Prostate gland (tissue), 2 donors: ENCODE measurements at regions not wholly inside any gene's neighbourhood (a gene's known extent, or its start where the extent isn't known, plus 50 kb on each side); places are given as distances from the start of the nearest gene placed in this dataset.

Source experiments
- DNase-seq: peaks from one replicate; pipeline ENCODE4 v3.0.0-alpha.2; 2019; ENCODE audit warnings: low spot score
- H3K27ac ChIP-seq, 2 donors: fragments of 200-600 bp; sonication (generic); 2 replicates each; pipeline ENCODE4 v1.5.1; 2017 to 2019
- H3K27me3 ChIP-seq: fragments of 200-600 bp; sonication (generic); replicated peaks from 2 replicates; pipeline ENCODE4 v1.5.1; 2019; ENCODE audit not compliant: insufficient read depth
- H3K36me3 ChIP-seq, 2 donors: fragments of 200-600 bp; sonication (generic); 1 replicate in 1 of 2; 2 replicates in 1 of 2; pipeline versions ENCODE4 v1.5.1 to v1.8.1; 2017 to 2019
- H3K4me1 ChIP-seq: fragments of 200-600 bp; sonication (generic); replicated peaks from 2 replicates; pipeline ENCODE4 v1.5.1; 2019
- H3K4me3 ChIP-seq, 2 donors: fragments of 200-600 bp; sonication (generic); 2 replicates each; pipeline ENCODE4 v1.5.1; 2017 to 2019
- H3K9me3 ChIP-seq: fragments of 200-600 bp; sonication (generic); 2 replicates; pipeline ENCODE4 v1.5.1; 2017
- POLR2A ChIP-seq: fragments of 450-650 bp; IDR thresholded peaks from one replicate; pipeline ENCODE4 v1.6.1; 2016; ENCODE audit warnings: antibody characterized with exemption, mild to moderate bottlenecking
- POLR2AphosphoS5 ChIP-seq: sonication (generic); formaldehyde crosslinking; IDR thresholded peaks from one replicate; pipeline ENCODE4 v1.6.1; 2017; ENCODE audit warnings: antibody characterized with exemption
- WGBS: methylation state at CpG from one replicate; pipeline ENCODE4 v1.1.5; 2018; 5-methylcytosine and 5-hydroxymethylcytosine counted together
- intact Hi-C: fragments of 100-400 bp; cut with DNase I; formaldehyde crosslinking; loops from one replicate; pipeline ENCODE4 v1.14.2; 2022
- TF ChIP-seq, protein P1 (sequence below), 4 experiments: fragments of 200-600 bp in 2 of 4; fragments of 450-650 bp in 2 of 4; sonication (generic) in 2 of 4; IDR thresholded peaks; 1 replicate in 3 of 4; 2 replicates in 1 of 4; pipeline ENCODE4 v1.5.1; 2016 to 2019; ENCODE audit warnings: antibody characterized with exemption in 4 of 4, mild to moderate bottlenecking in 2 of 4, moderate library complexity in 2 of 4

DNA sequence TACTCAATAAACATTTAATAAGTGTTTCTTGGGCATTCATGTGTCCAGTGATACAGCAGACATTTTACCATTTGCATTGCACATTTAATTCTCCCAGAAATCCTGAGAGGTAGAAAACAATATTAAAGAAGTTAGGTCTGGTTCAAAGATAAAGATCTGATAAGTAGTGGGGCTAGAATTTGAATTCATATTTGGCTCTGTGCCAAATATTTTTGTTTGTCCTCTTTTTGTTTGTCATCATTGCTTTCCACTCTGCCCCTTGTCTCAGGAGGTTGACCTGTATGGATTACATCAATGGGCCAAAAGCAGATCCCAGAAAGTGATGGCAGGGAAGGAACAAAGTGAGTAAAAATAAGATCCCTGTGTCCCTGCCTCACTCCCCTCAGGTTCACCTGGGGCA is 441.9 kb upstream of the PKDCC start:
- TF ChIP-seq POLR2A (no peak), POLR2AphosphoS5 (no peak)
- TF ChIP-seq, protein P1, sequence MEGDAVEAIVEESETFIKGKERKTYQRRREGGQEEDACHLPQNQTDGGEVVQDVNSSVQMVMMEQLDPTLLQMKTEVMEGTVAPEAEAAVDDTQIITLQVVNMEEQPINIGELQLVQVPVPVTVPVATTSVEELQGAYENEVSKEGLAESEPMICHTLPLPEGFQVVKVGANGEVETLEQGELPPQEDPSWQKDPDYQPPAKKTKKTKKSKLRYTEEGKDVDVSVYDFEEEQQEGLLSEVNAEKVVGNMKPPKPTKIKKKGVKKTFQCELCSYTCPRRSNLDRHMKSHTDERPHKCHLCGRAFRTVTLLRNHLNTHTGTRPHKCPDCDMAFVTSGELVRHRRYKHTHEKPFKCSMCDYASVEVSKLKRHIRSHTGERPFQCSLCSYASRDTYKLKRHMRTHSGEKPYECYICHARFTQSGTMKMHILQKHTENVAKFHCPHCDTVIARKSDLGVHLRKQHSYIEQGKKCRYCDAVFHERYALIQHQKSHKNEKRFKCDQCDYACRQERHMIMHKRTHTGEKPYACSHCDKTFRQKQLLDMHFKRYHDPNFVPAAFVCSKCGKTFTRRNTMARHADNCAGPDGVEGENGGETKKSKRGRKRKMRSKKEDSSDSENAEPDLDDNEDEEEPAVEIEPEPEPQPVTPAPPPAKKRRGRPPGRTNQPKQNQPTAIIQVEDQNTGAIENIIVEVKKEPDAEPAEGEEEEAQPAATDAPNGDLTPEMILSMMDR (IDR thresholded peaks at IDR 0.05), result no peak
- Histone ChIP-seq H3K9me3 (no peaks in the 10 kb centered on the region), H3K27ac (no peak overlapping the region), H3K27me3 (no peaks in the 10 kb centered on the region), H3K36me3 (no peaks in the 10 kb centered on the region), H3K4me1 (no peaks in the 10 kb centered on the region), H3K4me3 (no peak overlapping the region)
- DNase-seq, result no peak
- intact Hi-C loops, result no loop called here

DNA sequence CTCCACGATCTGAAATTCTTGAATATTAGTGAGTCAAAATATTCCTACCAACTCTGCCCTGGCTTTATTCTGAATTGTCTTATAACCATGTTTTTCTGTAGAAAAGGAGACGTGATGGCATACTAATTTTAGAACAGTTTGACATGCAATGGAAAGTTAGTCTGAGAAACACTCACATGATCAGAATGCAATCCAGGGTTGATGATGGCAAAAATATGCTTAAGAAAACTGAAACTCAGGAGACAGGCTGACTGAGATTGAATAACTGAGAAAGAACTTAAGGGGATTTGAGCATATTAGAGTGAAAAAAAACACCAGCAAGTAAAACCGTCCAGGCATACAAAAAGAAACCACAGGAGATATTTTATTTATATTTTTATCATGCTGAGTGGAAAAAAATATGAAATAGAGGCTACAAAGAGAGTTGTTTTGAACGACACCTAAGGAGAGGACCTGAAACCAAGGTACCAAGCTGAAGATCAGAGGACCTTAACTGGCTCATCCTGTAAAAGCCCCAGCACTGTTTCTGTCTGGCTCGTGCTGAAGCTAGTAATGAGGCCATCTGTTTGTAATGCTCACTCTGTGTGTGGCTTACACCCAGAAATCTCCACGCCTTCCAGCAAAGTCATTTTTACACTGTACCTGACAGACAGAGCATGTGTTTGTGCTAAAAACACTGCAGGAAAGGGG is 437.2 kb upstream of the PKDCC start:
- intact Hi-C loops, result no loop called here
- H3K4me1 ChIP-seq, result no peaks in the 10 kb centered on the region
- WGBS, result 39% methylated on average over 6 of the region's 6 CpGs
- no peak for TF ChIP-seq POLR2AphosphoS5
- TF ChIP-seq, protein P1 (IDR thresholded peaks at IDR 0.05), result no peak
- no peak for TF ChIP-seq POLR2A
- H3K9me3 ChIP-seq, result no peaks in the 10 kb centered on the region
- DNase-seq, result no peak
- no peak overlapping the region for H3K4me3 ChIP-seq
- H3K27me3 ChIP-seq, result no peaks in the 10 kb centered on the region
- peak overlapping the region; percentile 8 to 16 for H3K27ac ChIP-seq
- no peaks in the 10 kb centered on the region for H3K36me3 ChIP-seq

DNA sequence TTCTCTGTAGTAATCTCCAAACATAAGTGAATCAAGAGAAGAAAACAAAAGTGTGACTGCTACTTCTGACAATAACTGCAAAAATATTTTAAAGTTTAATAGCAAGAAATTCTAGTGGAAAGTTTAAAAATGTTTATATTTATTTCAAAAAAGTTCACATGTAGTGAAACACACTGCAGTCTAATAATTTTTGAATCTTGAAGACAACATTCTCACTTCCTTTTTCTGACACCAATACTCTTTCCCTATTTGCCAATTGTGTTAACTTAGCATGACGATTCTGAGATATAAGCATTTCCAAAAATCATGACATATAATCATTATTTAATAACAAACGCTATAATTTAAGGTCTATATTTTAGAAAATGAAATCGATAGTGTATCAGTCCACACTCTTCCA is 429.1 kb upstream of the PKDCC start:
- Histone ChIP-seq H3K27ac (no peak overlapping the region), H3K27me3 (no peaks in the 10 kb centered on the region), H3K4me1 (no peaks in the 10 kb centered on the region), H3K4me3 (no peak overlapping the region), H3K36me3 (no peaks in the 10 kb centered on the region), H3K9me3 (no peaks in the 10 kb centered on the region)
- intact Hi-C loops, result no loop called here
- TF ChIP-seq POLR2A (no peak), POLR2AphosphoS5 (no peak)
- TF ChIP-seq, protein P1 (IDR thresholded peaks at IDR 0.05), result no peak
- no peak for DNase-seq
- 72% methylated on average over 3 of the region's 3 CpGs for WGBS

DNA sequence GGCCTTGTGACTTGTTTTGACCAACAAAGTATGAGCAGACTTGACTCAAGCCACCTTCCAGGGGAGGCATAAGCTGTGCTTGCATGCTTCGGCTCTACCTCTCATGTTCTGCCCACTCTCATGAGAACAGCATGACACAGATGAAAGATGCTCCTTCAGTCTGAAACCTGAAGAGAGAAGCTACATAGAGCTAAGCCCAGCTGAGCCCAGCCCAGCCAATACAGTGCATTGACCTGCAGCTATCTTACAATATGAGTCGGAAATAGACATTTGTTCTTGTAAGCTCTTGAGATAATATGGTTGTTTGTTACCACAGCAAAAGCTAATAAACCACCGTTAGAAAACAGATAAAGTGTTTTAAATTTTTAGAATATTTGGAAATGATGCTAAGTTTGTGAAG is 426.7 kb upstream of the PKDCC start:
- intact Hi-C loops, result no loop called here
- WGBS, result 76% methylated on average over 3 of the region's 3 CpGs

DNA sequence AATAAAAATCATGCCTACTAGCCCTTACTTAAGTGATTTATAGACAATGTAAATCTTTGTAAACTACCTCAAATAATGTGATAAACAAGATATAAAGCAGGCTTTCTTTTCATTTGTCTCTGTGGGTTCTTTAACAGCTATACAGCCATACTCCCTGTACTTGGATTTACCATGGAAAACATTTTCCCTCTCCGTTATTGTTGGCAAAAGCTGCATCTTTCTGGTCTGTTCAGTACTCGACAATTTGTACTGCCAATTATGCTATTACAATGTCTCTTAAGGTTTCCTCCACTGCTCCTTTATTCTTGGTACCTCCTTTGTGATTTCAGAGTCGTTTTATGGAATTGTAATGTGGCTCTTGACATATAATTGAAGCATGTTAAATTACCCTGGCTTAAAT is 426.3 kb upstream of the PKDCC start:
- Histone ChIP-seq H3K4me1 (no peaks in the 10 kb centered on the region), H3K9me3 (no peaks in the 10 kb centered on the region), H3K27ac (no peak overlapping the region), H3K36me3 (no peaks in the 10 kb centered on the region), H3K4me3 (no peak overlapping the region), H3K27me3 (no peaks in the 10 kb centered on the region)
- no peak for DNase-seq
- 19% methylated on average over 3 of the region's 3 CpGs for WGBS
- TF ChIP-seq, protein P1 (IDR thresholded peaks at IDR 0.05), result no peak
- TF ChIP-seq POLR2AphosphoS5 (no peak), POLR2A (no peak)
- intact Hi-C loops, result no loop called here

More for the DNA sequence above, 426.7 kb upstream of the PKDCC start:
- TF ChIP-seq, protein P1 (IDR thresholded peaks at IDR 0.05), result no peak
- TF ChIP-seq POLR2AphosphoS5, result no peak
- TF ChIP-seq POLR2A, result no peak
- no peaks in the 10 kb centered on the region for H3K36me3 ChIP-seq
- H3K9me3 ChIP-seq, result no peaks in the 10 kb centered on the region
- no peaks in the 10 kb centered on the region for H3K27me3 ChIP-seq
- H3K4me3 ChIP-seq, result no peak overlapping the region
- DNase-seq, result no peak
- H3K27ac ChIP-seq, result no peak overlapping the region
- H3K4me1 ChIP-seq, result no peaks in the 10 kb centered on the region
